Suprapubic skin (tissue), 4 donors: ENCODE measurements at regions not wholly inside any gene's neighbourhood (a gene's known extent, or its start where the extent isn't known, plus 50 kb on each side); places are given as distances from the start of the nearest gene placed in this dataset.

Experiments used
- DNase-seq, 2 donors: peaks; one replicate each; pipeline ENCODE4 v3.0.0-alpha.2; 2019; ENCODE audit warnings: low spot score in 2 of 2
- H3K27ac ChIP-seq: fragments of 200-600 bp; sonication (generic); one replicate; pipeline ENCODE4 v1.5.1; 2019
- H3K27me3 ChIP-seq: fragments of 200-600 bp; sonication (generic); one replicate; pipeline ENCODE4 v1.5.1; 2019
- H3K36me3 ChIP-seq: fragments of 200-600 bp; sonication (generic); one replicate; pipeline ENCODE4 v1.5.1; 2019
- H3K4me1 ChIP-seq: fragments of 200-600 bp; sonication (generic); one replicate; pipeline ENCODE4 v1.5.1; 2019
- H3K4me3 ChIP-seq: fragments of 200-600 bp; sonication (generic); one replicate; pipeline ENCODE4 v1.5.1; 2019; ENCODE audit warnings: mild to moderate bottlenecking
- H3K9me3 ChIP-seq: fragments of 200-600 bp; sonication (generic); one replicate; pipeline ENCODE4 v1.5.1; 2019
- EP300 ChIP-seq: sonication (generic); formaldehyde crosslinking; IDR thresholded peaks from one replicate; pipeline ENCODE4 v1.6.1; 2017; ENCODE audit warnings: antibody characterized with exemption
- POLR2A ChIP-seq, 2 donors: fragments of 450-650 bp; IDR thresholded peaks; one replicate each; pipeline ENCODE4 v1.6.1; 2017; ENCODE audit warnings: antibody characterized with exemption in 2 of 2, mild to moderate bottlenecking in 2 of 2, moderate library complexity in 2 of 2
- POLR2AphosphoS5 ChIP-seq, 3 donors: sonication (generic); formaldehyde crosslinking; IDR thresholded peaks; one replicate each; pipeline ENCODE4 v1.6.1; 2017; ENCODE audit warnings: antibody characterized with exemption in 3 of 3
- WGBS: methylation state at CpG from one replicate; pipeline ENCODE4 v1.1.5; 2018; 5-methylcytosine and 5-hydroxymethylcytosine counted together
- TF ChIP-seq, protein P1 (sequence below), 2 donors: fragments of 200-600 bp in 1 of 2; fragments of 450-650 bp in 1 of 2; sonication (generic) in 1 of 2; IDR thresholded peaks; one replicate each; pipeline ENCODE4 v1.5.1; 2016 to 2019; ENCODE audit warnings: antibody characterized with exemption in 2 of 2, mild to moderate bottlenecking in 1 of 2, moderate library complexity in 1 of 2

GRCh38 chr5:1651971-1652872 is 128.5 kb upstream of the LPCAT1 start:
- DNase-seq: peak in 1 of 2 donors; percentile 69
- H3K27me3 ChIP-seq: peaks cover 55% of the 10 kb centered on the region

GRCh38 chr5:1651250-1651649 is 127.5 kb upstream of the LPCAT1 start:
- 53% methylated on average over 4 of the region's 6 CpGs for WGBS
- Histone ChIP-seq H3K4me1 (peaks cover 13% of the 10 kb centered on the region), H3K4me3 (no peak overlapping the region), H3K9me3 (no peaks in the 10 kb centered on the region), H3K27me3 (peaks cover 50% of the 10 kb centered on the region), H3K36me3 (no peaks in the 10 kb centered on the region), H3K27ac (no peak overlapping the region)
- DNase-seq: peak in 1 of 2 donors; percentile 40
- TF ChIP-seq POLR2AphosphoS5 (IDR thresholded peaks at IDR 0.05) (no peak), EP300 (no peak), POLR2A (IDR thresholded peaks at IDR 0.05) (no peak)
- TF ChIP-seq, protein P1, sequence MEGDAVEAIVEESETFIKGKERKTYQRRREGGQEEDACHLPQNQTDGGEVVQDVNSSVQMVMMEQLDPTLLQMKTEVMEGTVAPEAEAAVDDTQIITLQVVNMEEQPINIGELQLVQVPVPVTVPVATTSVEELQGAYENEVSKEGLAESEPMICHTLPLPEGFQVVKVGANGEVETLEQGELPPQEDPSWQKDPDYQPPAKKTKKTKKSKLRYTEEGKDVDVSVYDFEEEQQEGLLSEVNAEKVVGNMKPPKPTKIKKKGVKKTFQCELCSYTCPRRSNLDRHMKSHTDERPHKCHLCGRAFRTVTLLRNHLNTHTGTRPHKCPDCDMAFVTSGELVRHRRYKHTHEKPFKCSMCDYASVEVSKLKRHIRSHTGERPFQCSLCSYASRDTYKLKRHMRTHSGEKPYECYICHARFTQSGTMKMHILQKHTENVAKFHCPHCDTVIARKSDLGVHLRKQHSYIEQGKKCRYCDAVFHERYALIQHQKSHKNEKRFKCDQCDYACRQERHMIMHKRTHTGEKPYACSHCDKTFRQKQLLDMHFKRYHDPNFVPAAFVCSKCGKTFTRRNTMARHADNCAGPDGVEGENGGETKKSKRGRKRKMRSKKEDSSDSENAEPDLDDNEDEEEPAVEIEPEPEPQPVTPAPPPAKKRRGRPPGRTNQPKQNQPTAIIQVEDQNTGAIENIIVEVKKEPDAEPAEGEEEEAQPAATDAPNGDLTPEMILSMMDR (IDR thresholded peaks at IDR 0.05): no peak

More at GRCh38 chr5:1651971-1652872, 128.5 kb upstream of the LPCAT1 start:
- TF ChIP-seq, protein P1 (IDR thresholded peaks at IDR 0.05): no peak
- TF ChIP-seq POLR2AphosphoS5 (IDR thresholded peaks at IDR 0.05): no peak
- TF ChIP-seq POLR2A (IDR thresholded peaks at IDR 0.05): no peak
- no peak for TF ChIP-seq EP300
- Histone ChIP-seq H3K4me3 (no peak overlapping the region), H3K27ac (no peak overlapping the region), H3K36me3 (no peaks in the 10 kb centered on the region), H3K4me1 (peaks cover 13% of the 10 kb centered on the region), H3K9me3 (no peaks in the 10 kb centered on the region)
- 63% methylated on average over 9 of the region's 13 CpGs for WGBS

GRCh38 chr5:1649554-1649953 is 125.8 kb upstream of the LPCAT1 start:
- no peaks in the 10 kb centered on the region for H3K36me3 ChIP-seq
- H3K4me1 ChIP-seq: peaks cover 20% of the 10 kb centered on the region
- TF ChIP-seq POLR2A (IDR thresholded peaks at IDR 0.05) (no peak), EP300 (no peak), POLR2AphosphoS5 (IDR thresholded peaks at IDR 0.05) (no peak)
- TF ChIP-seq, protein P1 (IDR thresholded peaks at IDR 0.05): no peak
- 88% methylated on average over 4 of the region's 4 CpGs for WGBS
- no peak for DNase-seq
- H3K27me3 ChIP-seq: peaks cover 40% of the 10 kb centered on the region
- H3K9me3 ChIP-seq: no peaks in the 10 kb centered on the region
- no peak overlapping the region for H3K27ac ChIP-seq
- no peak overlapping the region for H3K4me3 ChIP-seq

DNA sequence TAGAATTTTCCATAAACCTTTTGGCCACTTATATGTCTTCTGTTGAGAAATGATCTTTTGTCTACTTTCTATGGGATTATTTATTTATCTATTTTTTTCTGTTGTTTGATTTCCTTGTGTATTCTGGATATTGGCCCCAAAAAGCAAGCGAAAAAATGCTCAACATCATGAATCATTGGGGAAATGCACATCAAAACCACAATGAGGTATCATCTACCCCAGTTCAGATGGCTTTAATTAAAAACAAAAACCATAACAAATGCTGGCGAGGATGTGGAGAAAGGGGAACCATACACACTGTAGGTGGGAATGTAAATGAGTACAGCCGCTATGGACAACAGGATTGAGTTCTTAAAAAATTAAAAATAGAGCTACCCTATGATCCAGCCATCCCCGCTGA is 125.0 kb upstream of the LPCAT1 start:
- no peak overlapping the region for H3K4me3 ChIP-seq
- no peak for DNase-seq
- WGBS: 50% methylated on average over 4 of the region's 4 CpGs
- no peak overlapping the region for H3K27ac ChIP-seq
- peaks cover 16% of the 10 kb centered on the region for H3K4me1 ChIP-seq
- H3K27me3 ChIP-seq: peaks cover 39% of the 10 kb centered on the region
- TF ChIP-seq POLR2AphosphoS5 (IDR thresholded peaks at IDR 0.05) (no peak), POLR2A (IDR thresholded peaks at IDR 0.05) (no peak), EP300 (no peak)
- TF ChIP-seq, protein P1 (IDR thresholded peaks at IDR 0.05): no peak
- no peaks in the 10 kb centered on the region for H3K9me3 ChIP-seq
- H3K36me3 ChIP-seq: no peaks in the 10 kb centered on the region

- no peak overlapping the region for H3K27ac ChIP-seq
- WGBS: 85% methylated on average over 9 of the region's 9 CpGs
- DNase-seq: no peak
- no peak overlapping the region for H3K4me3 ChIP-seq
- H3K9me3 ChIP-seq: no peaks in the 10 kb centered on the region
- TF ChIP-seq EP300 (no peak), POLR2A (IDR thresholded peaks at IDR 0.05) (no peak), POLR2AphosphoS5 (IDR thresholded peaks at IDR 0.05) (no peak)
- TF ChIP-seq, protein P1 (IDR thresholded peaks at IDR 0.05): no peak
- peaks cover 40% of the 10 kb centered on the region for H3K27me3 ChIP-seq
- H3K4me1 ChIP-seq: peaks cover 7% of the 10 kb centered on the region
- H3K36me3 ChIP-seq: no peaks in the 10 kb centered on the region
Measured at GRCh38 chr5:1647580-1647979, 123.8 kb upstream of the LPCAT1 start.
